Brain microvascular endothelial cell (primary cell): ENCODE measurements at regions not wholly inside any gene's neighbourhood (a gene's known extent, or its start where the extent isn't known, plus 50 kb on each side); places are given as distances from the start of the nearest gene placed in this dataset.
A peak's percentile ranks its signal among the peaks of the same experiment; 100 is the strongest.

Source experiments
- DNase-seq: peaks from one replicate; pipeline ENCODE4 v3.0.0-alpha.2; 2020
- H3K27ac ChIP-seq: fragments of 250-450 bp; sonication (Bioruptor Pico); 2 replicates; pipeline ENCODE4 v1.5.1; 2020; ENCODE audit warnings: mild to moderate bottlenecking, moderate library complexity
- H3K27me3 ChIP-seq: fragments of 250-450 bp; sonication (Bioruptor Pico); replicated peaks from 2 replicates; pipeline ENCODE4 v1.5.1; 2020; ENCODE audit warnings: mild to moderate bottlenecking
- H3K36me3 ChIP-seq: fragments of 250-450 bp; sonication (Bioruptor Pico); replicated peaks from 2 replicates; pipeline ENCODE4 v1.5.1; 2020; ENCODE audit warnings: mild to moderate bottlenecking
- H3K4me3 ChIP-seq: 2 replicates; pipeline ENCODE4 v1.5.1; 2011; ENCODE audit warnings: low read depth, mild to moderate bottlenecking, control low read depth, low read length, moderate library complexity
- in situ Hi-C: cut with HindIII; loops from 2 replicates; pipeline ENCODE4 v1.10.0; 2017; ENCODE audit warnings: low sequenced_read_pairs, low pct_ligation_motif_present
- TF ChIP-seq, protein P1 (sequence below): IDR thresholded peaks from 2 replicates; pipeline ENCODE4 v1.5.1; 2011; ENCODE audit warnings: low read depth, mild to moderate bottlenecking, moderate library complexity, low read length, control low read depth, inconsistent platforms; ENCODE audit errors: missing control alignments

DNA sequence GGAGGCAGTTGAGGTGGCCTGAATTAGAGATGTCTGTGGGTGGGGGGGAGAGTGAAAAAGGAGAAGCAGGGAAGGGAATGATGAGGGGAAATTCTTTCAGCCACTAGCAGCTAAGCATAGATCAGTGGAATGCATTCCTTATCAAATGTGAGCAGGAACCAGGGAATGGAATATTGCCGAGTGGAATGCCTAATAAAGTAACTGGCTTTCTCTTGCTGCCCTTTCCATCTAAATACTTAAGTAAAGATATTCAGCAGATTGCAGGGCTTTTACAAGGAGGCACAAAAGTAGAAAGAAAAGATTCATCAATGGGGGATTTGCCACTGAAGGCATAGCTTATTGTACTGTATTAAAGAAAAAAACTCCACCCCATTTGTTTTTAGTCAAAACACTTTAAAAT, 263.0 kb upstream of the RPS6KA3 start:
- TF ChIP-seq, protein P1, sequence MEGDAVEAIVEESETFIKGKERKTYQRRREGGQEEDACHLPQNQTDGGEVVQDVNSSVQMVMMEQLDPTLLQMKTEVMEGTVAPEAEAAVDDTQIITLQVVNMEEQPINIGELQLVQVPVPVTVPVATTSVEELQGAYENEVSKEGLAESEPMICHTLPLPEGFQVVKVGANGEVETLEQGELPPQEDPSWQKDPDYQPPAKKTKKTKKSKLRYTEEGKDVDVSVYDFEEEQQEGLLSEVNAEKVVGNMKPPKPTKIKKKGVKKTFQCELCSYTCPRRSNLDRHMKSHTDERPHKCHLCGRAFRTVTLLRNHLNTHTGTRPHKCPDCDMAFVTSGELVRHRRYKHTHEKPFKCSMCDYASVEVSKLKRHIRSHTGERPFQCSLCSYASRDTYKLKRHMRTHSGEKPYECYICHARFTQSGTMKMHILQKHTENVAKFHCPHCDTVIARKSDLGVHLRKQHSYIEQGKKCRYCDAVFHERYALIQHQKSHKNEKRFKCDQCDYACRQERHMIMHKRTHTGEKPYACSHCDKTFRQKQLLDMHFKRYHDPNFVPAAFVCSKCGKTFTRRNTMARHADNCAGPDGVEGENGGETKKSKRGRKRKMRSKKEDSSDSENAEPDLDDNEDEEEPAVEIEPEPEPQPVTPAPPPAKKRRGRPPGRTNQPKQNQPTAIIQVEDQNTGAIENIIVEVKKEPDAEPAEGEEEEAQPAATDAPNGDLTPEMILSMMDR, result no peak

DNA sequence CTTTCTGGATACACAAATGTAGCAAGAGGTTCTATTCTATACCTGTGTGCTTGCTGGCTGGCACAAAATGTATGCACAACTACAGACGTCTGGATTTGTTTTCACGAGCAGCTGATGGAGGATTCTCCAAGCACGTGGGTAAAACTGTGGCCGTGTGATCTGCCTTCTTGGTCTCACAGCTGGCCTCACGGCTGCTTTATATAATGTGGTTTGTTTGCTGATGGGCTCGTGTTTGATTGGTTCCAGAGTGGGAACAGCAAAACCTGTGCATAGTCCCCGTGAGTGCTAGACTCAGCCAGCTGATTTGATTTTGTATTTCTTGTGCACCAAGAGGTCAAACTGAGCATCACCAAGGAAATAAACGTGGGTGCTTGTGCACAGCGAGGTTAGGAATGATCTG, 262.6 kb upstream of the RPS6KA3 start:
- no peak for DNase-seq
- Histone ChIP-seq H3K36me3 (no peaks in the 10 kb centered on the region), H3K27me3 (no peaks in the 10 kb centered on the region), H3K4me3 (no peak overlapping the region), H3K27ac (no peak overlapping the region)
- in situ Hi-C loops, result no loop called here
- TF ChIP-seq, protein P1, result no peak

More for the DNA sequence above, 263.0 kb upstream of the RPS6KA3 start:
- DNase-seq, result no peak
- no peaks in the 10 kb centered on the region for H3K36me3 ChIP-seq
- in situ Hi-C loops, result no loop called here
- H3K27me3 ChIP-seq, result no peaks in the 10 kb centered on the region
- H3K4me3 ChIP-seq, result no peak overlapping the region
- H3K27ac ChIP-seq, result no peak overlapping the region

DNA sequence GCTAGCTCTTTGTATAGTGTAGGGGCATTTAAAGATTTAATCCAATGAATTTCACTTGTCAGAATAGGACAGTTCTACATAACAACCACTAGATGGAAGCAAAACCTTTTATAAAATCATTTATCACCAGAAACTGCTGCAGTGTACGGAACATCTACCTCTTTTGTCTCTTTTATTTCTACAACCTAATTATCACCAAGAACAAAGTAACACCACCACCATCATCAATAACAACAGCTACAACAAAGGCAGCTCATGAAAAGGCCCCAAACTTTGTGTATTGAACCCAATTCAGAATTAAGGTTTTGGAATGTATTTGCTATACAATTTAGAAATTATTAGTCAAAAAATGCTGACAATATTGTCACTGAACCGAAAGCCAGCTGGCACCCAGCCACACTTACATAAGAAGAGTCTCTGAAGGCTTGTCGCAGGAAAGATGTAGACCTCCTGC, 260.9 kb upstream of the RPS6KA3 start:
- TF ChIP-seq, protein P1, result peak; percentile 23
- H3K4me3 ChIP-seq, result no peak overlapping the region
- no peaks in the 10 kb centered on the region for H3K36me3 ChIP-seq
- no peaks in the 10 kb centered on the region for H3K27me3 ChIP-seq
- no peak for DNase-seq
- no peak overlapping the region for H3K27ac ChIP-seq
- in situ Hi-C loops, result no loop called here

DNA sequence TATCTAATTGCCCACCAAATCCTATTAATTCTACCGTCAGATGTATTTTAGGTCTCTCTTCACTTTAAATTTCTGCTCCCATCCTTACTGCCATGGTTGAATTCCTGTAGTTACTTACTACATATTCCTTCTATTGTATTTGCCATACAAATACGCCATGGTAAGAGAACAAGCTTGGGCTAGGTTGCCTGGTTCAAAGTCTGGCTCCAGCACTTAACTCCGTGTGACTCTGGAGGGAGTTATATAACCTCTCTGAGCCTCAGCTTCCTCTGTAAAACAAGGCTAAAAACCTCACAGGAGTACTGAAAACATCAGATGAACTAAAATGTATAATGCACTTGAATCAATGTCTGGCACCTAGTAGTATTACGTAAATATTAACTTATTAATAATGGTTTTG, 260.3 kb upstream of the RPS6KA3 start:
- TF ChIP-seq, protein P1, result no peak
- Histone ChIP-seq H3K27ac (no peak overlapping the region), H3K27me3 (no peaks in the 10 kb centered on the region), H3K4me3 (no peak overlapping the region), H3K36me3 (no peaks in the 10 kb centered on the region)
- in situ Hi-C loops, result no loop called here
- DNase-seq, result no peak

DNA sequence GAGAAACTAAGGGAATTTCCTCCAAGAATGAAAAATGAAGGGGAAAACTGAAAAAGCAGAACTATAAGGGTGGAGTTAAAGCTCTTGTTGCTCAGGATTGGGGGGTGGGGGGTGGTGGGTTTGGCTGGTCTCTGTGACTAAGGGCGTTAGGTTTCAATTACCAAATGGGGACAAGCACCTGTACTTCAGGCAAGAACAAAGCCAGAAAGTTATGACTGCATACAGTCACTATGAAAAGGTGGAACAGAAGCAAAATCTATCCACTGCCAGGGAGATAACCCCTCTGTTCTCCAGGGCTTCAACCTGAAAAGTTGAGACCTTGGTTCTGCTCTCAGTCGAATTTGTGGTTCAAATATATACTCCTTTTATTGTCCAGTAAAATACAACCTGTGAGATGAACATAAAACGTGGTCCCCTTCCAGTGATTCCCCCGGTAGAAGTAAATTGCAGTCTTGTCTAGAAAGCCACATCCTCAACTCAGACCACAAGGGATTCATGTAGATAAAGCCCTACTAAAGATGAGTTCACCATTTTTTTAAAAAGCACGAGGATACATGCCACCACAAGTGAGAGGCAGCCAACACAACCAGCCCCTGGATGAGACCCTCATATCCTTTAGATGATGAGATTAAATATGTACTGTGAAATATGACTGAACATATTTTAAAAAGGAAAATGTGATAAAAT, 257.1 kb upstream of the RPS6KA3 start:
- TF ChIP-seq, protein P1, result no peak
- in situ Hi-C loops, result no loop called here
- no peak for DNase-seq

DNA sequence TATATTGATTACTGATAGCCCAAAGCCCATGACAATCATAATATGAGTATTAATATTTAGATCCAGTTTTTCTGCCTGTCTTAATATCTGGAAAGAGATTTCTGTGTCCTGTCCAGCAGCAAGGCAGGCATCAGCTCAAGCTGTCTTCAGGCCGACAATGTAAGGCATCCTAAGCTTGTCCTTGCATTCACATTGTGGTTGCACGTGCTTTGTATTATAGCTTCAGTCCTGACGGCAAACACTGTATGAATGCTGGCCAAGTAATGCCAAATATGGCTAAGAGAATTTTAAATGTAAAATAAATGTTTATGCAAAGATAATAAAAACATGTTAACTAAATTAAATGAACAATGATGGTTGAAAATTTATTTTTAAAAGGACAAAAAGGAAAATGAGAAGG, 255.7 kb upstream of the RPS6KA3 start:
- in situ Hi-C loops, result no loop called here
- H3K4me3 ChIP-seq, result no peak overlapping the region
- TF ChIP-seq, protein P1, result no peak
- H3K27ac ChIP-seq, result no peak overlapping the region
- no peaks in the 10 kb centered on the region for H3K27me3 ChIP-seq
- DNase-seq, result no peak
- H3K36me3 ChIP-seq, result no peaks in the 10 kb centered on the region

More for the DNA sequence above, 257.1 kb upstream of the RPS6KA3 start:
- H3K4me3 ChIP-seq, result no peak overlapping the region
- no peaks in the 10 kb centered on the region for H3K27me3 ChIP-seq
- H3K27ac ChIP-seq, result no peak overlapping the region
- H3K36me3 ChIP-seq, result no peaks in the 10 kb centered on the region
